ENCODE measurements at regions not wholly inside any gene's neighbourhood (a gene's known extent, or its start where the extent isn't known, plus 50 kb on each side); places are given as distances from the start of the nearest gene placed in this dataset.

DNA sequence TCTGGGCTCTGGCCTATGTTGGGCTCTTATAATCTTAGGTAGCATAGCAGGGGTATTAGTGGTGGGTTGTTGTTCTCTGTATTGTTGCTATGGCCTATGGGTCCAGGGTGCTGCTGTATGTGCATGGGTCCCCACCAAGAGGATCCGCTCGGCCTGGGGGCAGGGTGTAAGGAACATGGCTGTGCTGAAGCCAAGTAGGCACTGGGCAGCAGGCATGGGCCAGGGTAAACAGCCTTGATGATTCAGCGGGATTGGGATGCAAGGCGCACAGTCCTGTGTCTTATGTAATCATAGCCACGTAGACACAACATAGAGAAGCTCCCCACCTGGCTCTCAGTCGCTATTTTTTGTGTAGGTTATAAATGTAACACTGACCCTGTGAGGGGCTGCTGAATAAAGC, 306.9 kb downstream of the ZPLD1 start:
- no peak for DNase-seq (ENCODE audit: extremely low read depth in 1 of 2, low read depth in 1 of 2)

GRCh38 chr3:102745881-102746280, 311.1 kb downstream of the ZPLD1 start:
- no peak for DNase-seq (ENCODE audit: extremely low read depth in 1 of 2, low read depth in 1 of 2)

- DNase-seq (ENCODE audit: extremely low read depth in 1 of 2, low read depth in 1 of 2), result no peak
These were observed 312.8 kb downstream of the ZPLD1 start for GRCh38 chr3:102747611-102748010.

GRCh38 chr3:102748646-102749045, 313.8 kb downstream of the ZPLD1 start:
- DNase-seq (ENCODE audit: extremely low read depth in 1 of 2, low read depth in 1 of 2), result no peak

DNA sequence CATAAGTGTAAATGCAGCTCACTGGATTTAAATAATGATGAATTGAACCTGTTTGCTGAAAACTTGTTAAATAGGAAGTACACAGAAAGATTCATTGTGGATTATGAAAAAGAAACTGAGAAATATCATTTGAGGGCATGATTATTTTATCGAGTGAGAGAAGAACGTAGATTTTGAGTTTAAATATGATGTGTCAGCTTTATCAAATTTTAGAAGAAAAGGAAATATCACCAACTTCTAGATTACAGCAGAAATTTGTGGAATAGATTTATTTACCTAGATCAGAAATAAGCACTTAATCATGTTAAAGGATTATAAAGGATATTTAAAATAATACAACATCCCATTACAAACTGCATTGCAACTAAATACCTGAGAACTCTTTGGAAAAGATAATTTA, 315.5 kb downstream of the ZPLD1 start:
- no peak for DNase-seq (ENCODE audit: extremely low read depth in 1 of 2, low read depth in 1 of 2)

GRCh38 chr3:102753901-102754300, 319.1 kb downstream of the ZPLD1 start:
- DNase-seq (ENCODE audit: extremely low read depth in 1 of 2, low read depth in 1 of 2), result no peak

- DNase-seq (ENCODE audit: extremely low read depth in 1 of 2, low read depth in 1 of 2), result no peak
These were observed 321.9 kb downstream of the ZPLD1 start for GRCh38 chr3:102756706-102757105.

GRCh38 chr3:102757950-102758349, 323.1 kb downstream of the ZPLD1 start:
- no peak for DNase-seq (ENCODE audit: extremely low read depth in 1 of 2, low read depth in 1 of 2)

- DNase-seq (ENCODE audit: extremely low read depth in 1 of 2, low read depth in 1 of 2), result no peak
These were observed 327.0 kb downstream of the ZPLD1 start for GRCh38 chr3:102761766-102762165.

- no peak for DNase-seq (ENCODE audit: extremely low read depth in 1 of 2, low read depth in 1 of 2)
These were observed 356.0 kb downstream of the ZPLD1 start for GRCh38 chr3:102790747-102791325.

DNA sequence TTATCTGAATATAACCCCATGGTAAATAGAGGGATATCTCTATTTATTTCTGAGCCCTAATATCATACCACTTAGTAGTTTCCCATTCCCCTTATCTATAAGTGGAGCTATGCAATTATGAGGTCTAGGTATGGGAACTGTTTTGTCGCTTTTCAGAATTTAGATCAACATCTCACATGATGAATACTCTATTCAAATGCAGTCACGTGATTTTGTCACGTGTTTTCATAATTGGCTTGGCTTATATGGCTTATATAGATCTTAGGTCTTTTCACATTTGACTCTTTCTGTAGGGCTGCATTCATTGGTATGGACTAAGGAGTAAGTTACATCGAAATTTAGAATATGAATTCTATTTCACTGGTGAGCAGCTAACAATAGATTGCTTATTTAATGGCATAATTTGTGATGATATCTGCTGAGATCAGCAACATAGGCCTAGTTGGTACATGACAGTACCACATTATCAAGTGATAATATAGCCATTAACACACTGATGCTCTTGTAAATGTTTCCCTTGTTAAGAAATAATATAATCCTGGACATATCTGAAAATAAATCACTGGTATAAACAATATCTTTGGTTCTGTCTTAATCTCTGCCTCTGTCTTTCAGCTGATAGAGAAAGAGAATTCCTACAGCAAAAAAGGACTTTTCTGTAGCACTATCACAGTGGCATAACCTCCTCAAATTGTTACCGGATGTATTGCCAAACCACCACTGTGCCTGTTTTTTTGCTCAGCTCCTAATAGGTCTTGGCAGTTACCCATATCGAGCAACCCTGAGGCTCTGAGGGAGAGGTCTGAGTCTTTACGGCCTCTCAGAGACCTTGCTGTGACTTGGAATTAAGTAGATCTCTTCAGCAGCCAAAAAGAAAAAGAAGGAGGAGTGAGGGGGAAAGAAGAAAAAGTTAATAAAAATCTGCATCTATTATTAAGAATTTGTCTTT, 357.1 kb downstream of the ZPLD1 start:
- no peak for DNase-seq (ENCODE audit: extremely low read depth in 1 of 2, low read depth in 1 of 2)

DNA sequence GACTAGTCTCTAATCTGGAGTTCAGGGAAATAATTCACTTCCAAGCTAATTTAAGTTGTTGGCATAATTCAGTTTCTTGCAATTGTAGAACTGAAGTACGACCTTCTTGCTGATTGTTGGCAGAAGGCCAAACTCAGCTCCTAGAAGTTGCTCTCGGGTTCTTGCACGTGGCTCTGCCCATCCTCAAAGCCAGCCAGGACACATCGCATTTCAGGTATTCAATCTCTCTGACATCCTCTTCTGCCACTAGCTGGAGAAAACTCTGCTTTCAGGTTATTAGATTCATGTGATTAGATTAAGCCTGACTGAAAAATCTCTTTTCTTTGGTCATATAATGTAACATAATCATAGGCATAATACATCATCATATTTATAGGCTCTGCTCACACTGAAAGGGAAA, 362.0 kb downstream of the ZPLD1 start:
- no peak for DNase-seq (ENCODE audit: extremely low read depth in 1 of 2, low read depth in 1 of 2)

- no peak for DNase-seq (ENCODE audit: extremely low read depth in 1 of 2, low read depth in 1 of 2)
These were observed 368.1 kb downstream of the ZPLD1 start for GRCh38 chr3:102802819-102803420.

GRCh38 chr3:102810937-102811336, 376.1 kb downstream of the ZPLD1 start:
- no peak for DNase-seq (ENCODE audit: extremely low read depth in 1 of 2, low read depth in 1 of 2)

DNA sequence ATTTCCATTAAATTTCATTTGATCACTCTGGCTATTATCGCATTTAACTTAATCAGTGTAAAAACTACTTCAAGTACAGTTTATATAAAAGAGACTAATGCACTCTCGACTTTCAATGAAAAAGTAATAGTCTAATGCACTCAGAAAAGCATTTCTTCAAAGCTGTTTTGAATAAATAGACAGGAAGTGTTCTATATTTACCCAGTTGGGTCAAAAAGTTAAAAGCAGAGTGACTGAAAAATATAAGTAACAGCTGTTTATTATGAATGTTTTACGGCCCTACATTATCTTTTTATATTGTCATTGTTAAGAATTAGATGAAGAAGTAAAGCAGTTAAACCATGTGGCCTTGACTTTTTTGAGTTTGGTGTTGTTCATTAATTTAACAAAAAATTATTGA, 391.8 kb downstream of the ZPLD1 start:
- no peak for DNase-seq (ENCODE audit: extremely low read depth in 1 of 2, low read depth in 1 of 2)

- DNase-seq (ENCODE audit: extremely low read depth in 1 of 2, low read depth in 1 of 2), result no peak
These were observed 392.6 kb downstream of the ZPLD1 start for GRCh38 chr3:102827386-102827785.

DNA sequence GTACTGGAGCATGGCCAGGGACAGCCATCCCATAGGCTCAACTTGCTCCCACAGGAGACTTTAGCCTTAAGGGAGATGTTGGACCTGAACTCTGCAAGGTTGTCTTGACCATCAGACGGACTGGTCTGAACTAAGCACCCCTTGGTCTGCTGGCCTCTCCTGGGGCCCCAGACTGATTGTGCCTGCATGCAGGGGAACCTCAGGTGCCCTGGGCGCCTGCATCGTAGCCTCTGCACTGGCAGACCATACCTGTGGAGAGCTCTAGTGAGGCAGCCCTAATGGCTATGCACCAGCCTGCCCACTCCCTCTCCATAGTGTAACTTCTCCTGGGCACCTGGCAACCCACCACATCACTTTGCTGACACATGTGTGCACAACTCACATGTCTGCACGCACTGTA, 395.6 kb downstream of the ZPLD1 start:
- no peak for DNase-seq (ENCODE audit: extremely low read depth in 1 of 2, low read depth in 1 of 2)

GRCh38 chr3:102841866-102842265, 407.1 kb downstream of the ZPLD1 start:
- DNase-seq (ENCODE audit: extremely low read depth in 1 of 2, low read depth in 1 of 2), result no peak

GRCh38 chr3:102866845-102867244, 432.0 kb downstream of the ZPLD1 start:
- DNase-seq (ENCODE audit: extremely low read depth in 1 of 2, low read depth in 1 of 2), result no peak

DNA sequence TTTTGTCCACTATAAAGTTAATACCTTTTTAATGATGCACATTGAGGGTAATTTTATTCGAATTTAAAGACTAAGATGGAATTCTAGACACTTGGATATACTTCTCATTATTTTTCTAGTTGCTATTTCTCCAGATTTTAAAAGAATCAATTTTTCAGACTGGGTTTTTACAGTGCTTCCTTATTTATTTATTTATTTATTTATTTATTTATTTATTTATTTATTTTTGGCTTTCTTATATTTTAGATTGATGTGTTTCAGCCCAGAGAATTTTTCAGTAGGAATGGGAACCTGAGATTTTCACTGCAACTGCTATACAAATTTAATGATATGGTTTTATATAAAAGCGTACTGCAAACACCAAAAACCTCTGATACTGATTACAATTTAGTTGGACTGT, 448.7 kb downstream of the ZPLD1 start:
- no peak for DNase-seq (ENCODE audit: extremely low read depth in 1 of 2, low read depth in 1 of 2)

- no peak for DNase-seq (ENCODE audit: extremely low read depth in 1 of 2, low read depth in 1 of 2)
These were observed 450.5 kb downstream of the ZPLD1 start for GRCh38 chr3:102885289-102885688.

DNA sequence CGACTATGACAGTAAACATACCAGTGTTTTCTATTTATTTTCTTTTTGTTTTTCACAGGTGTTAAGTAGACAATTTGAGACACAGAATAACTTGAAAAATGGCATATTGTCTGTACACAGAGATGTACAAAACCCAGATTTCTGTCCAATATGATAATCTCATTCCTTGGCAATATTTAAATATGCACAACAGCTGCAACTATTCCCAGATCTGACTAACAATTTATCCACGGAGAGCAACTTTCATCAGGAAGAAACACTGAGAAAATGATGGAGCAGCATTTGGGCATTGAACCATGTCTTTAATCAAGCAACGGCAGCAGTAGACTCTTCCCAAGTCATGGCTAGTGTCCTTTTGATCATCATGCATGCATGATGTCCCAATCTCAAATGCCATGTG, 452.6 kb downstream of the ZPLD1 start:
- no peak for DNase-seq (ENCODE audit: extremely low read depth in 1 of 2, low read depth in 1 of 2)
